ENCODE measurements at regions not wholly inside any gene's neighbourhood (a gene's known extent, or its start where the extent isn't known, plus 50 kb on each side); places are given as distances from the start of the nearest gene placed in this dataset.

DNA sequence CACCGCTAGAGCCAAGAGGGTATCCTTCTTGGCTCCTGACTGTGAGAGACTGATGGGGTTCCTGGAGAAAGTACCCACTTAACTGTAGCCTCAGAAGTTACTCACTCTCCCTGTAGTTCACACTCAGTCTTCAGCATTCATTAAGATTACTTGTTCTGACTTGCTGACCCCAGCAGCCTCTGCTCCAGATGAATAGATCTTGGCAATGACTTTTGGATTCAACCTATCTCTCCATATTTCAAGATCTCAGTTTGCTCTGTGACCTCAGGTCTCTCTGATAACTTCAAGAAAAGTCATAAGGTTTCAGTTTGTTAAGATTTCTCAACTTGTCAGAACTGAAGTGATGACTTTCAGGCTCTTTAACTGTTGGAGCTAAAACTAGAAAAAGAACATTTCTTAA, 825.6 kb downstream of the PCDH7 start:
- ATAC-seq (replicated peaks; ENCODE audit: extremely low read depth, poor library complexity, severe bottlenecking) (no peak), DNase-seq (ENCODE audit: low spot score in 2 of 2) (no peak)
- Mint-ChIP-seq H3K4me3 (no peak overlapping the region), H3K36me3 (ENCODE audit: insufficient read depth) (no peaks in the 10 kb centered on the region), H3K27me3 (no peaks in the 10 kb centered on the region), H3K4me1 (no peaks in the 10 kb centered on the region), H3K9me3 (no peaks in the 10 kb centered on the region), H3K27ac (ENCODE audit: low read depth) (no peak overlapping the region)

DNA sequence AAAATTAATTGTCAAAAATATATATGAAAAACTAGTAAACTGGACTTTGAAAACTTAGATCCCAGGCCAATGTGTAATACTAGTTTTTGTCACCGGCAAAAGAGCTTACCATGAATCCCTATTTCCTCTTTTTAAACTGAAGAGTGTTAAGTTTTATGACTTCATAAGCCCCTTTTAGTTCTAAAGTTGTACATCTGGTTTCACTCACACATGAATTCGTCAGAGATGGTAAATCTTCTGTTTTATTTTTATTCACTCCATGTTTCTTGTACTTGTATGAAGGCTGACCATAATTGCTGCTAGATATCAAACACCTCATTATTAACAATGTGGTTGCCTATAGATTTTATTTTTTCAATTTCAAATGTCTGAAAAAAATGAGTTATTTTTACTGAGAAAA, 827.9 kb downstream of the PCDH7 start:
- DNase-seq (ENCODE audit: low spot score in 2 of 2) (no peak), ATAC-seq (replicated peaks; ENCODE audit: extremely low read depth, poor library complexity, severe bottlenecking) (no peak)
- Mint-ChIP-seq H3K9me3 (no peaks in the 10 kb centered on the region), H3K27me3 (no peaks in the 10 kb centered on the region), H3K4me3 (no peak overlapping the region), H3K36me3 (ENCODE audit: insufficient read depth) (no peaks in the 10 kb centered on the region), H3K27ac (ENCODE audit: low read depth) (no peak overlapping the region), H3K4me1 (no peaks in the 10 kb centered on the region)

DNA sequence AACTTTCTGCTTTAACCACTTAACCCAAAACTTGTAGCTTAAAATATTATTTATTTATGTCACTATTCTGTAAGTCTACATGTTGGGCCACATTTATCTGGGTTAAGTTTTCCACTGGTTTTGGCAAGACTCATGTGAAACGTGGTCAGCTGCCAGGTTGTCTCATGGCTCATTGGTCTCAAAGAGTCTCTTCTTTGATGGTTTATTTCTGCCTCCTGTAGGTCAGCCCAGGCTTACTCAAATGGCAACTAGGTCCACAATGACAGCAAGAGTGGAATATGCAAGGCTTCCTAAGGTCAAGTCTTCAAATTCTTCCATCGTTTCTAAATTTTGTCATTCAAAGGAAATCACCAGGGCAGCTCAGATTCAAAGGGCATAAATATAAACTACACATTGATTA, 828.7 kb downstream of the PCDH7 start:
- Mint-ChIP-seq H3K4me3 (no peak overlapping the region), H3K27me3 (no peaks in the 10 kb centered on the region), H3K36me3 (ENCODE audit: insufficient read depth) (no peaks in the 10 kb centered on the region), H3K9me3 (no peaks in the 10 kb centered on the region), H3K27ac (ENCODE audit: low read depth) (no peak overlapping the region), H3K4me1 (no peaks in the 10 kb centered on the region)
- no peak for DNase-seq (ENCODE audit: low spot score in 2 of 2)
- ATAC-seq (replicated peaks; ENCODE audit: extremely low read depth, poor library complexity, severe bottlenecking): no peak

DNA sequence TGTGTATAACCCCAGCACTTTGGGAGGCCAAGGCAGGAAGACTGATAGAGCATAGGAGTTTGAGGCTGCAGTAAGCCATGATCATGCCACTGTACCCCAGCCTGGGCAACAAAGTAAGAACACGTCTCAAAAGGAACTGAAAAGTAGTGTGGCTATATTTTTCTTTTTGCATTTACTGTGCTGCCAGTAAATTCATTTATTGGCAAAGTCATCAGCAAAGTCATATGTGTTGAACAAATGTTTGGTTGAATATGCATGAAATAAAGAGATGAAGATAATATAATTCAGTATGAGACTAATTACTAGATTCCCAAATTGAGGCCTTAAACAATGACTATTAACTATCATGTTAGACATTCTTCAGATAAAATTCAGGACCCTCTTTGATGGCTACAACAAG, 829.1 kb downstream of the PCDH7 start:
- no peaks in the 10 kb centered on the region for H3K9me3 Mint-ChIP-seq
- no peak overlapping the region for H3K27ac Mint-ChIP-seq (ENCODE audit: low read depth)
- H3K36me3 Mint-ChIP-seq (ENCODE audit: insufficient read depth): no peaks in the 10 kb centered on the region
- no peaks in the 10 kb centered on the region for H3K4me1 Mint-ChIP-seq
- no peak overlapping the region for H3K4me3 Mint-ChIP-seq
- H3K27me3 Mint-ChIP-seq: no peaks in the 10 kb centered on the region
- ATAC-seq (replicated peaks; ENCODE audit: extremely low read depth, poor library complexity, severe bottlenecking): no peak
- no peak for DNase-seq (ENCODE audit: low spot score in 2 of 2)

DNA sequence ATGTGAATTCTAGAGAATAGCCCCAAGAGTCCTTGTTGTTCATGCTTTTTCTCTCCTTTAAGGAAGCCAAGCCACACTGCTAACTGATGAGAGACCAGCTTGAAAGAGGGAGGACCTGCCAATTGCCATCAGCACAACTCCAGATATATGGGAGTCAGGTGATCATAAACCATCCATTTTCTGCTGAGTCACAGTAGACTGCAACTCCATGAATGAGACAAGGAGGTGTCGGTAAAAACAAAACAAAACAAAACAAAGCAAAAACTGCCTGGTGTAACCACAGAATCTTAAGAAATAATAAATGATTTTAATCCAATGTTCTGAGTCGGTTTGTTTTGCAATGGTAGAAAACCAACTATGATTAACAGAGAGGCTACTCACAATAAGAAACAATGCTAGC, 837.3 kb downstream of the PCDH7 start:
- DNase-seq (ENCODE audit: low spot score in 2 of 2) (no peak), ATAC-seq (replicated peaks; ENCODE audit: extremely low read depth, poor library complexity, severe bottlenecking) (no peak)
- Mint-ChIP-seq H3K27me3 (no peaks in the 10 kb centered on the region), H3K4me3 (no peak overlapping the region), H3K27ac (ENCODE audit: low read depth) (no peak overlapping the region), H3K36me3 (ENCODE audit: insufficient read depth) (no peaks in the 10 kb centered on the region), H3K4me1 (no peaks in the 10 kb centered on the region), H3K9me3 (peaks cover 12% of the 10 kb centered on the region)

DNA sequence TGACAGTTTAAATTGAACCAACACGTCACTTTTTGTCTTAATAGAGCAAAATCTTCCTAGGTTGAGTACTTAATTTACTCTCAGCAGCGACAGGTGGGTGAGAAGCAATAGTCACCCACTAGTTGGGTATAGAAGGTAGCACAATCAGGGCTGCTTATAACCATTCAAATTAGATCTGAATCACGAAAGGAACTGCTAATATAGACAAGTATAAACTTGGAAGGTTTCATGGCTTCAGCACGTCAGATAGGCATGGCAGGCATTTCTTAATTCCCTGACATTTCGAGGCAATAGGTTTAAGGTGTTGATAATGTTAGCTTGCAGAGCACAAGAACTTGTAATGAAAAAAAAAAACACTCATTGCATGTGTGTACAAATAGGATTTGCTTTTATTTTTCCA, 853.4 kb downstream of the PCDH7 start:
- H3K27ac Mint-ChIP-seq (ENCODE audit: low read depth): no peak overlapping the region
- ATAC-seq (replicated peaks; ENCODE audit: extremely low read depth, poor library complexity, severe bottlenecking) (no peak), DNase-seq (ENCODE audit: low spot score in 2 of 2) (no peak)
- H3K36me3 Mint-ChIP-seq (ENCODE audit: insufficient read depth): peaks cover 2% of the 10 kb centered on the region
- no peaks in the 10 kb centered on the region for H3K27me3 Mint-ChIP-seq
- no peaks in the 10 kb centered on the region for H3K4me1 Mint-ChIP-seq
- no peak overlapping the region for H3K4me3 Mint-ChIP-seq
- H3K9me3 Mint-ChIP-seq: peaks cover 5% of the 10 kb centered on the region

DNA sequence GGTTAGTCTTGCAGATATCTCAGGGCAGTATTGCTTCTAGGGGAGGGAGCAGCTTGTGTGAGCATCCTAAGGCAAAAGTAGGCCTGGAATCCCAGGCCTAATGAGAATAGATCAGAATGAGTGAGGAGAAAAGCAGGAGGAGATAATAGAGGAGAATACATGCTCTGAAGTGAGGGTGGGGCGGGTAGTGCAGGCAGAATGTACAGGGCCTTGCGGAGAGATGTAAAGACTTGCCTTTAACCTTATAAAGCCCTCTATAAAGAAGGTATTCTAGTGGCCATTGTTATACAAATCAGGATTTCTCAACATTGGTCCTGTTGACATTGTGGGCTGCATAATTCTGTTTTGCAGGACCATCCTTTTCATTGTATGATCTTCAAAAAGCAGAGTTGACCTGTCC, 855.3 kb downstream of the PCDH7 start:
- no peaks in the 10 kb centered on the region for H3K4me1 Mint-ChIP-seq
- ATAC-seq (replicated peaks; ENCODE audit: extremely low read depth, poor library complexity, severe bottlenecking) (no peak), DNase-seq (ENCODE audit: low spot score in 2 of 2) (no peak)
- H3K27ac Mint-ChIP-seq (ENCODE audit: low read depth): no peak overlapping the region
- H3K4me3 Mint-ChIP-seq: no peak overlapping the region
- H3K36me3 Mint-ChIP-seq (ENCODE audit: insufficient read depth): peaks cover 2% of the 10 kb centered on the region
- no peaks in the 10 kb centered on the region for H3K27me3 Mint-ChIP-seq
- H3K9me3 Mint-ChIP-seq: peaks cover 10% of the 10 kb centered on the region

DNA sequence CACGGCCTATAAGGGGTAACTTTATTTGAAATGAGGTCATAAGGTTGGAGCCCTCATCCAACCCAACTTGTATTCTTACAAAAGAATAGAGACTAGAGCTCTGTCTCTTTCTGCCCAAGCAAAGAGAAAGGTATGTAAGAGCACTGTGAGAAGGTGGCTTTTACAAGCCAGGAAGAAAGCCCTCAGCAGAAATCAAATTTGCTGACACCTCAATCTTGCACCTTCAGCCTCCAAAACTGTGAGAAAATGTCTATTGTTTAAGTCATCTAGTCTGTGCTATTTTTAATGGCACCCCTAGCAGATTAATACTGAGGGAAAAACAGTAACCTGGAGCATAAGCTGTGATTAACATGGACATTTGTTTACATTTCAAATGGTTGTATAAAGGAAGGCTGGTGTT, 860.7 kb downstream of the PCDH7 start:
- ATAC-seq (replicated peaks; ENCODE audit: extremely low read depth, poor library complexity, severe bottlenecking): no peak
- Mint-ChIP-seq H3K27ac (ENCODE audit: low read depth) (no peak overlapping the region), H3K27me3 (no peaks in the 10 kb centered on the region), H3K4me1 (no peaks in the 10 kb centered on the region), H3K9me3 (peaks cover 5% of the 10 kb centered on the region), H3K36me3 (ENCODE audit: insufficient read depth) (peaks cover 1% of the 10 kb centered on the region), H3K4me3 (no peak overlapping the region)
- DNase-seq (ENCODE audit: low spot score in 2 of 2): no peak

DNA sequence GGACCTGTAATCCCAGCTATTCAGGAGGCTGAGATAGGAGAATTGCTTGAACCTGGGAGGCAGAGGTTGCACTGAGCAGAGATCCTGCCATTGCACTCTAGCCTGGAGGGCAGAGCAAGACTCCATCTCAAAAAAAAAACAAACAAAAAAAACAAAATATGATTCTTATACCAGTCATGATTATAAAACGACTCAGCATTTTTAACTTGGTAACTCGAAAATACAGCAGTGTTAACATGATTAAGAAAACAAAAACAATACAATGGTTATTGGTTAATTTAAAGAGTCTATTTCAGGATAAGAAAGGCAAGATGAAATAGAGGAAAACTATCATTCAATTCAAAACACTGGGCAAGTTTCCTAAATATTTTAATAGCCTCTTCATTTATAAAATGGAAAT, 865.3 kb downstream of the PCDH7 start:
- H3K4me1 Mint-ChIP-seq: no peaks in the 10 kb centered on the region
- no peak for DNase-seq (ENCODE audit: low spot score in 2 of 2)
- H3K9me3 Mint-ChIP-seq: peaks cover 10% of the 10 kb centered on the region
- no peak for ATAC-seq (replicated peaks; ENCODE audit: extremely low read depth, poor library complexity, severe bottlenecking)
- no peaks in the 10 kb centered on the region for H3K27me3 Mint-ChIP-seq
- H3K36me3 Mint-ChIP-seq (ENCODE audit: insufficient read depth): peaks cover 1% of the 10 kb centered on the region
- H3K27ac Mint-ChIP-seq (ENCODE audit: low read depth): no peak overlapping the region
- H3K4me3 Mint-ChIP-seq: no peak overlapping the region

DNA sequence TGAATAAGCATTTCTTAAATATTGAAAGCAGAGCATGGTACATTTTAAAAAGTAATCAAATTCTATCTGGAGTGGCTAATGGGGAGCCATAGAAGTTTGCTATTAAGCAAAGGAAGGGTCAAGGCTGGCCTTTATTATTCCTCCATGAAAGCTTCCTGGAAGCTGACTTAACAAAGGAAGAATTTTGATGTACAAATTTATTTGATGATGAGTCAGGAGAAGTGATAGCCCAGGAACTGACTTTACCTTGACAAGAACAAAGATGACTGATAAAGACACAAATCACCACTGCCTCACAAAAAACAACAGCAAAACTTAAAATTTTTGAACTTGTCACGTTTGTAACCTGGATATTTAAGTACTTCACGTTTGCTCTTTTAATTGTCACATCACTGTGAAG, 872.1 kb downstream of the PCDH7 start:
- Mint-ChIP-seq H3K36me3 (ENCODE audit: insufficient read depth) (no peaks in the 10 kb centered on the region), H3K9me3 (peaks cover 10% of the 10 kb centered on the region), H3K27ac (ENCODE audit: low read depth) (no peak overlapping the region), H3K4me1 (no peaks in the 10 kb centered on the region), H3K4me3 (no peak overlapping the region), H3K27me3 (no peaks in the 10 kb centered on the region)
- no peak for ATAC-seq (replicated peaks; ENCODE audit: extremely low read depth, poor library complexity, severe bottlenecking)
- no peak for DNase-seq (ENCODE audit: low spot score in 2 of 2)

DNA sequence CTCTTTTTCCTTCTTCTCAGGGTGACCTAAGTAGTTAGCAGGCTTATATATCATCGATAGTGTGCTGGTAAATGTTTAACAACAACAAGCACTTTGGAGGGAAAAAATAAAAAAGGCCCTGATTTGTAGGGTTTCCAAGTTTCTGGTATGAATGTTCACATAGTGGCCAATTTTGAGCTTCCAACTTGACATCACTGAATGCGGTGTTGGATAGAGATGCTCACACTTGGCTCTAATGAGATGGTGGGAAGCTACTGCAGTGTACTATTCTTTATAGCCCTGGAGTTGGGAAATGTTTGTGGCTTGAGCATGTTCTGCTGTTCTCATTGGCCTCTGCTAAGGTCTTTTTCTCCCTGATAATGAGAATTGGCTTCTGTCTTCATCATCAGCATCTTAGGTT, 875.3 kb downstream of the PCDH7 start:
- H3K27ac Mint-ChIP-seq (ENCODE audit: low read depth): no peak overlapping the region
- H3K27me3 Mint-ChIP-seq: no peaks in the 10 kb centered on the region
- ATAC-seq (replicated peaks; ENCODE audit: extremely low read depth, poor library complexity, severe bottlenecking) (no peak), DNase-seq (ENCODE audit: low spot score in 2 of 2) (no peak)
- H3K4me3 Mint-ChIP-seq: no peak overlapping the region
- no peaks in the 10 kb centered on the region for H3K36me3 Mint-ChIP-seq (ENCODE audit: insufficient read depth)
- peaks cover 14% of the 10 kb centered on the region for H3K9me3 Mint-ChIP-seq
- H3K4me1 Mint-ChIP-seq: no peaks in the 10 kb centered on the region

DNA sequence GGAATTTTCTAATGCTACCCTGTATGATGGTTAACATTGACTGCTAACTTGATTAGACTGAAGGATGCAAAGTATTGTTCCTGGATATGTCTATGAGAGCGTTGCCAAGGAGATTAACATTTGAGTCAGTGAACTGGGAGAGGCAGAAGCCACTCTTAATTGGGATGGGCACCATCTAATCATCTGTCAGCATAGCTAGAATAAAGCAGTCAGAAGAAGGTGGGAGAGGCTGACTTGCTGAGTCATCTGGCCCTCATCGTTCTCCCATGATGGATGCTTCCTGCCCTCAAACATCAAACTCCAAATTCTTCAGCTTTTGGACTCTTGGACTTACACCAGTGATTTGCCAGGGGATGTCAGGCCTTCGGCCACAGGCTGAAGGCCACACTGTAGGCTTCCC, 878.5 kb downstream of the PCDH7 start:
- Mint-ChIP-seq H3K27ac (ENCODE audit: low read depth) (no peak overlapping the region), H3K36me3 (ENCODE audit: insufficient read depth) (no peaks in the 10 kb centered on the region), H3K9me3 (peaks cover 18% of the 10 kb centered on the region), H3K27me3 (no peaks in the 10 kb centered on the region), H3K4me1 (no peaks in the 10 kb centered on the region), H3K4me3 (no peak overlapping the region)
- ATAC-seq (replicated peaks; ENCODE audit: extremely low read depth, poor library complexity, severe bottlenecking): no peak
- no peak for DNase-seq (ENCODE audit: low spot score in 2 of 2)

DNA sequence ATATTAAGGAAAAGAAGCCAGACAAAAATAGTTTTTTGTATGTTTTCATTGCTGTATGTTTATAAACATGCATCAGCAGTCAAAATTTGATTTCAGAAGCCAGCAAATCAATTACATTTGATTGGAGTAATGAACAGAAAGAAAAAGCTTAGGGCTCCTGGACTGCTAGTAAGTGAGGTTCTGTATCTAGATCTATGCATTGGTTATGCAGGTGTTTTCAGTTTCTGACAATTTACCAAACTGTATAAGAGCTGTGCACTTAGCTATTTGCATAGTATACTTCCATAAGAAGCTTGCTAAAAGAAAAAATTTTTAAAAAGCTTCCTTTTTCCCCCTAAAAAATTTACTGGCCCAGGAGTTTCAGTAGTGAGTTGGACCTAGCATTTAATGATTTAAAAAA, 881.6 kb downstream of the PCDH7 start:
- Mint-ChIP-seq H3K9me3 (peaks cover 14% of the 10 kb centered on the region), H3K27me3 (no peaks in the 10 kb centered on the region), H3K36me3 (ENCODE audit: insufficient read depth) (no peaks in the 10 kb centered on the region), H3K4me3 (no peak overlapping the region), H3K27ac (ENCODE audit: low read depth) (no peak overlapping the region), H3K4me1 (no peaks in the 10 kb centered on the region)
- ATAC-seq (replicated peaks; ENCODE audit: extremely low read depth, poor library complexity, severe bottlenecking): no peak
- no peak for DNase-seq (ENCODE audit: low spot score in 2 of 2)

DNA sequence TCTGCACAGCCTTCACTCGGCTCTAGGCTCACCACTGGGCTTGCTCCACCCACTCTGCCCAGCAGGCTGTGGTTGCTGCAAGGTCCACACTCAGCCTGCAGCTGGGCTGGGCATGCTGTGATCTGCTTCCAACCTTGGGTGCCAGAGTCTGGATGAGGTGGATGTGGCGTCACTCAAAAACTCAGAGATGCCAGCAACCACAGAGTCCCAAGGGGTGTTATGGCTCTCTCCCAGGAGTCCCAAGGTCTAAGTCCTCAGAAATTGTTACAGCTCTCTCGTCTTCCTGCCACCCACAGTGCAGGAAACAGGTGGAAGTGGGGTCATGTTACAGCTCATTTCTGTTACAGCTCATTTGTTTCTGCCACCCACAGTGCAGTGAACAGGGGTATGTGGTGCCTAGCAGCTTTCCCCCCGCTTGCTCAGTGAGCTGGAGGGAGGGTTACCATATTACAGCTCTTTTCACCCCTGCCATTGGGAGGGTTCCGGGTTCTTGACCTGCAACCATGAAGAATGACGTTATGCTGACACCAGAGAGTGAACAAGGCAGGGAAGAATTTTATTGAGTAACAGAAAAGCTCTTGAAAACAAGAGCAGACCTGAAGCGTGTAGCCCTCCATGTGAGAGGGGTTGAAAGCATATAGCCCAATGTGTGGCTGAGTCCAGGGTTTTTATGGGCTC, 893.9 kb downstream of the PCDH7 start:
- Mint-ChIP-seq H3K9me3 (no peaks in the 10 kb centered on the region), H3K4me1 (no peaks in the 10 kb centered on the region), H3K4me3 (no peak overlapping the region), H3K27ac (ENCODE audit: low read depth) (no peak overlapping the region), H3K27me3 (no peaks in the 10 kb centered on the region), H3K36me3 (ENCODE audit: insufficient read depth) (no peaks in the 10 kb centered on the region)
- no peak for DNase-seq (ENCODE audit: low spot score in 2 of 2)
- ATAC-seq (replicated peaks; ENCODE audit: extremely low read depth, poor library complexity, severe bottlenecking): no peak
